Fibroblast of lung (primary cell): ENCODE measurements at regions not wholly inside any gene's neighbourhood (a gene's known extent, or its start where the extent isn't known, plus 50 kb on each side); places are given as distances from the start of the nearest gene placed in this dataset.

ENCODE experiments used
- DNase-seq, 2 donors: peaks; one replicate each; pipeline versions ENCODE4 v3.0.0 to v3.0.0-alpha.2; 2010; ENCODE audit warnings: low read depth in 2 of 2
- H2AFZ ChIP-seq: 2 replicates; pipeline ENCODE4 v1.5.1; 2012; ENCODE audit warnings: low read length, control low read depth, inconsistent platforms
- H3K27ac ChIP-seq: 2 replicates; pipeline ENCODE4 v1.5.1; 2011; ENCODE audit warnings: low read length, control low read depth; ENCODE audit not compliant: insufficient read depth
- H3K27me3 ChIP-seq: 2 replicates; pipeline ENCODE4 v1.5.1; 2011; ENCODE audit warnings: mild to moderate bottlenecking, low read length; ENCODE audit not compliant: control insufficient read depth, insufficient read depth
- H3K36me3 ChIP-seq: 2 replicates; pipeline ENCODE4 v1.5.1; 2011; ENCODE audit warnings: low read length; ENCODE audit not compliant: control insufficient read depth, insufficient read depth
- H3K4me1 ChIP-seq: 2 replicates; pipeline ENCODE4 v1.5.1; 2011; ENCODE audit warnings: low read length; ENCODE audit not compliant: control insufficient read depth, insufficient read depth; ENCODE audit errors: extremely low read depth
- H3K4me2 ChIP-seq: 2 replicates; pipeline ENCODE4 v1.5.1; 2011; ENCODE audit warnings: low read length, control low read depth; ENCODE audit not compliant: insufficient read depth; ENCODE audit errors: extremely low read depth
- H3K4me3 ChIP-seq, 4 experiments: fragments of 200-600 bp in 1 of 4; sonication (generic) in 1 of 4; replicated peaks in 1 of 4; 2 replicates each; pipeline ENCODE4 v1.5.1; 2011 to 2016; ENCODE audit warnings: low read length in 4 of 4, low read depth in 3 of 4, mild to moderate bottlenecking in 3 of 4, control low read depth in 2 of 4, inconsistent platforms in 1 of 4, mixed read lengths in 1 of 4; ENCODE audit not compliant: insufficient read depth in 1 of 4; ENCODE audit errors: control extremely low read depth in 1 of 4
- H3K79me2 ChIP-seq: 2 replicates; pipeline ENCODE4 v1.5.1; 2012; ENCODE audit warnings: mild to moderate bottlenecking, low read length, inconsistent platforms; ENCODE audit not compliant: control insufficient read depth, insufficient read depth
- H3K9ac ChIP-seq: 2 replicates; pipeline ENCODE4 v1.5.1; 2011; ENCODE audit warnings: mild to moderate bottlenecking, low read length, control low read depth; ENCODE audit not compliant: insufficient read depth
- H3K9me3 ChIP-seq: 2 replicates; pipeline ENCODE4 v1.5.1; 2012; ENCODE audit warnings: low read depth, low read length; ENCODE audit not compliant: control insufficient read depth, insufficient read depth
- H4K20me1 ChIP-seq: 2 replicates; pipeline ENCODE4 v1.5.1; 2011; ENCODE audit warnings: low read length; ENCODE audit not compliant: control insufficient read depth, insufficient read depth; ENCODE audit errors: extremely low read depth
- EZH2 ChIP-seq: IDR thresholded peaks from 2 replicates; pipeline ENCODE4 v1.5.1; 2012; ENCODE audit warnings: low read length, control low read depth, mild to moderate bottlenecking; ENCODE audit errors: missing control alignments
- TF ChIP-seq, protein P1 (sequence below), 2 donors: IDR thresholded peaks in 1 of 2; conservative IDR thresholded peaks in 1 of 2; 1 replicate in 1 of 2; 2 replicates in 1 of 2; pipeline ENCODE4 v1.5.1; 2011 to 2012; ENCODE audit warnings: low read length in 2 of 2, control low read depth in 1 of 2, inconsistent platforms in 1 of 2, low read depth in 1 of 2, mild to moderate bottlenecking in 1 of 2

DNA sequence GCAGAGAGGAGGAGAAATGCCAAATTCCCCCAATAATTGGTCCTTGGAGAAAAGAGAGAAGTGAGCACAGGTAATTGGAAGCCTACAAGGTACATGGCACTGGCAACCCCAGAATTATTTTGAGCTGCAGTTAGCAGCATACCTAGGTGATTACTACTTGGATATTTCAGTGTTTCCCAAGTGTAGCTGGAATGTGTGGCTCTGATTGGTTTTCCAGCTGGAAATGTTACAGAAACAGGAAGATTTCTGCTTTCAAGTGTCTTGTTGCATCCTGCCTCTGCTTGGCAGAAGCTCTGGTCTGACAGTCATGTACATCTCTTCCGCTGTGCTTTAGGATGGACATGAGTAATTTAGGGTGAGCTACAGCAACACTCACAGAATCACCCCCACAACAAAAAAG lies 262.1 kb downstream of the ENC1 start:
- Histone ChIP-seq H2AFZ (no peak overlapping the region), H3K27me3 (no peaks in the 10 kb centered on the region), H3K9me3 (no peaks in the 10 kb centered on the region), H3K9ac (no peak overlapping the region), H3K4me3 (no peak overlapping the region), H4K20me1 (no peaks in the 10 kb centered on the region), H3K4me2 (no peak overlapping the region), H3K36me3 (no peaks in the 10 kb centered on the region), H3K4me1 (no peaks in the 10 kb centered on the region), H3K79me2 (no peaks in the 10 kb centered on the region), H3K27ac (no peak overlapping the region)
- DNase-seq = peak in 1 of 2 donors; percentile 81
- TF ChIP-seq EZH2 = no peak
- TF ChIP-seq, protein P1, sequence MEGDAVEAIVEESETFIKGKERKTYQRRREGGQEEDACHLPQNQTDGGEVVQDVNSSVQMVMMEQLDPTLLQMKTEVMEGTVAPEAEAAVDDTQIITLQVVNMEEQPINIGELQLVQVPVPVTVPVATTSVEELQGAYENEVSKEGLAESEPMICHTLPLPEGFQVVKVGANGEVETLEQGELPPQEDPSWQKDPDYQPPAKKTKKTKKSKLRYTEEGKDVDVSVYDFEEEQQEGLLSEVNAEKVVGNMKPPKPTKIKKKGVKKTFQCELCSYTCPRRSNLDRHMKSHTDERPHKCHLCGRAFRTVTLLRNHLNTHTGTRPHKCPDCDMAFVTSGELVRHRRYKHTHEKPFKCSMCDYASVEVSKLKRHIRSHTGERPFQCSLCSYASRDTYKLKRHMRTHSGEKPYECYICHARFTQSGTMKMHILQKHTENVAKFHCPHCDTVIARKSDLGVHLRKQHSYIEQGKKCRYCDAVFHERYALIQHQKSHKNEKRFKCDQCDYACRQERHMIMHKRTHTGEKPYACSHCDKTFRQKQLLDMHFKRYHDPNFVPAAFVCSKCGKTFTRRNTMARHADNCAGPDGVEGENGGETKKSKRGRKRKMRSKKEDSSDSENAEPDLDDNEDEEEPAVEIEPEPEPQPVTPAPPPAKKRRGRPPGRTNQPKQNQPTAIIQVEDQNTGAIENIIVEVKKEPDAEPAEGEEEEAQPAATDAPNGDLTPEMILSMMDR (conservative IDR thresholded peaks at IDR 0.05 in 1 of 2, IDR thresholded peaks at IDR 0.05 in 1 of 2; ENCODE audit: low read depth in 1 of 2, low read length in 2 of 2) = no peak

DNA sequence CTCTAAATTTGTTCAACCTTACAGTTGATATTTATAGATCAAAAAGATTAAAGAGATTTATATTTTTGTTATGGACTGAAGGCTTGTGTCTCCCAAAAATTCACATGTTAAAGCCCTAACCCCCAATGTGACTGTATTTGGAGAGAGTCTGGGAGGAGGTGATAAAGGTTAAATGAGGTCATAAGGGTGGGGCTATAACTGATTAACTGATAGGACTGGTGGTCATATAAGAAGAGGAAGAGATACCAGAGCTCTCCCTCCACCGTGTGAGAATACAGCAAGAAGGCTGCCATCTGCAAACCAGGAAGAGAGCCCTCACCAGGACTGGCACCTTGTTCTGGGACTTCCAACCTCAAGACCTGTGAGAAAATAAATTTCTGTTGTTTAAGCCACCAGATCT lies 264.3 kb downstream of the ENC1 start:
- Histone ChIP-seq H3K4me1 (no peaks in the 10 kb centered on the region), H3K27me3 (no peaks in the 10 kb centered on the region), H3K36me3 (no peaks in the 10 kb centered on the region), H3K9ac (no peak overlapping the region), H2AFZ (no peak overlapping the region), H4K20me1 (no peaks in the 10 kb centered on the region), H3K4me3 (no peak overlapping the region), H3K4me2 (no peak overlapping the region), H3K9me3 (no peaks in the 10 kb centered on the region), H3K79me2 (no peaks in the 10 kb centered on the region), H3K27ac (no peak overlapping the region)
- DNase-seq = no peak
- TF ChIP-seq EZH2 = no peak
- TF ChIP-seq, protein P1 (conservative IDR thresholded peaks at IDR 0.05 in 1 of 2, IDR thresholded peaks at IDR 0.05 in 1 of 2; ENCODE audit: low read depth in 1 of 2, low read length in 2 of 2) = no peak

DNA sequence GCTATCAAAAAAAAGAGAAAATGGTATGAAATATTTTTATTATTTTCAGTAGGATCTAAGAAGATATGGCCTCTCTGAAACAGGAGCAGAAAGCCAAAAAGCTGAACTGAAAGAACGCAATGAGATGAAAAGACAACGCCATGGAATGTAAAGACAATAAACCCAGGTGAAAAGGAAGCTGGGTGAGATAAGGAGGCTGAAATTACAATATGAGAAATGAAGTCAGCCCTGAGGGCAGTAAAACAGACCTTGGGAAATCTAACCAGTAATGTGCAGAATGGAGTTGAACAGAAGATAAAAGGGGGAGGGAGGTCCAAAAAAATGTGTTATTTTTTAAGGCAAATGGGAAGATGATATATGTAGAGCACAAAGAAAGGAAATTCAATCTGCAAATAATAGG lies 265.3 kb downstream of the ENC1 start:
- H3K36me3 ChIP-seq = no peaks in the 10 kb centered on the region
- H3K27ac ChIP-seq = no peak overlapping the region
- no peaks in the 10 kb centered on the region for H4K20me1 ChIP-seq
- TF ChIP-seq EZH2 = no peak
- TF ChIP-seq, protein P1 (conservative IDR thresholded peaks at IDR 0.05 in 1 of 2, IDR thresholded peaks at IDR 0.05 in 1 of 2; ENCODE audit: low read depth in 1 of 2, low read length in 2 of 2) = no peak
- no peak overlapping the region for H3K9ac ChIP-seq
- no peaks in the 10 kb centered on the region for H3K4me1 ChIP-seq
- DNase-seq = no peak
- H3K27me3 ChIP-seq = no peaks in the 10 kb centered on the region
- no peaks in the 10 kb centered on the region for H3K9me3 ChIP-seq
- H2AFZ ChIP-seq = no peak overlapping the region
- no peak overlapping the region for H3K4me2 ChIP-seq
- H3K79me2 ChIP-seq = no peaks in the 10 kb centered on the region
- no peak overlapping the region for H3K4me3 ChIP-seq
